ENCODE measurements at regions not wholly inside any gene's neighbourhood (a gene's known extent, or its start where the extent isn't known, plus 50 kb on each side); places are given as distances from the start of the nearest gene placed in this dataset.

DNA sequence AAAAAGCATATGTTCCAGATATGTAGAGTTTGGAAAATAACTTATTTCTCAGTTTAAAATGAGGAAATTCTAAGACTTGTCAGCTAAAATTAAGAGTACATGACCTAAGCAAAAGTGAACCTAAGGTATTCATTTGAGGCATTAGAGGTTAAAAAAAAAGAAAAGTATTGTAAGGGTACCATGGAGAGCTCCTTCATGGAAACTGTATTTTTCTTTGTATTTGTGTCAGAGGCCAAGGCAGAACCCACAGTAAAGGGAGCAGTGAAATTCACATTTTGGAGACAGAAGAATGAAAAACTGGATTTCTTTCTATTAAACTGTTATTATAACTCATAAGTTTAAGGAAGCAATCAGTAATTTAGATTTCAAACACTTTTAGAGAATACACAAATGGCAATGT lies 1494.8 kb downstream of the KCNT2 start:
- intact Hi-C loops (cut with micrococcal nuclease): no loop called here
- TF ChIP-seq, protein P1, sequence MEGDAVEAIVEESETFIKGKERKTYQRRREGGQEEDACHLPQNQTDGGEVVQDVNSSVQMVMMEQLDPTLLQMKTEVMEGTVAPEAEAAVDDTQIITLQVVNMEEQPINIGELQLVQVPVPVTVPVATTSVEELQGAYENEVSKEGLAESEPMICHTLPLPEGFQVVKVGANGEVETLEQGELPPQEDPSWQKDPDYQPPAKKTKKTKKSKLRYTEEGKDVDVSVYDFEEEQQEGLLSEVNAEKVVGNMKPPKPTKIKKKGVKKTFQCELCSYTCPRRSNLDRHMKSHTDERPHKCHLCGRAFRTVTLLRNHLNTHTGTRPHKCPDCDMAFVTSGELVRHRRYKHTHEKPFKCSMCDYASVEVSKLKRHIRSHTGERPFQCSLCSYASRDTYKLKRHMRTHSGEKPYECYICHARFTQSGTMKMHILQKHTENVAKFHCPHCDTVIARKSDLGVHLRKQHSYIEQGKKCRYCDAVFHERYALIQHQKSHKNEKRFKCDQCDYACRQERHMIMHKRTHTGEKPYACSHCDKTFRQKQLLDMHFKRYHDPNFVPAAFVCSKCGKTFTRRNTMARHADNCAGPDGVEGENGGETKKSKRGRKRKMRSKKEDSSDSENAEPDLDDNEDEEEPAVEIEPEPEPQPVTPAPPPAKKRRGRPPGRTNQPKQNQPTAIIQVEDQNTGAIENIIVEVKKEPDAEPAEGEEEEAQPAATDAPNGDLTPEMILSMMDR (IDR thresholded peaks at IDR 0.05): no peak
- no peaks in the 10 kb centered on the region for H3K9me3 ChIP-seq (ENCODE audit: control insufficient read depth, insufficient read depth, low read length)
- no peaks in the 10 kb centered on the region for H3K36me3 ChIP-seq (ENCODE audit: control insufficient read depth, insufficient read depth, low read length)
- Mint-ChIP-seq H3K4me3 (no peak overlapping the region), H3K27me3 (ENCODE audit: low read depth in 2 of 2) (no peaks in the 10 kb centered on the region), H3K27ac (no peak overlapping the region), H3K9me3 (peaks cover 3% of the 10 kb centered on the region in 2 donors), H3K4me1 (no peaks in the 10 kb centered on the region), H3K36me3 (peaks cover 2% of the 10 kb centered on the region)
- no peak overlapping the region for H3K27ac ChIP-seq (ENCODE audit: low read length)
- H3K4me3 ChIP-seq (ENCODE audit: low read length): no peak overlapping the region
- ATAC-seq (no peak), DNase-seq (no peak)
- no peaks in the 10 kb centered on the region for H3K4me1 ChIP-seq (ENCODE audit: control insufficient read depth, insufficient read depth, low read length)
- no peaks in the 10 kb centered on the region for H3K27me3 ChIP-seq (ENCODE audit: control insufficient read depth, insufficient read depth, low read length)

DNA sequence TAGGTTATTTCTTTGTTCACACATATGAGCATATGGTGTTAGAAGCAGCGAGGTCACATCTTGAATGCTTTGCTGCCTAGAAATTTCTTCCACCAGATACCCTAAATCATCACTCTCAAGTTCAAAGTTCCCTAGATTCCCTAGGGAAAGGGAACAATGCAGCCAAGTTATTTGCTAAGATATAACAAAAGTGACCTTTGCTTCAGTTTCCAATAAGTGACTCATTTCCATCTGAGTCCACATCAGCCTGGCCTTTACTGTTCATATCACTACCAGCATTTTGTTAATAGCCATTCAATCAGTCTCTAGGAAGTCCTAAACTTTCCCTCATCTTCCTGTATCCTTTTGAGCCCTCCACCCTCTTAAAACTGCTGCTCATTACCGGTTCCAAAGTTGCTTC lies 1502.5 kb downstream of the KCNT2 start:
- DNase-seq: no peak
- H3K27me3 ChIP-seq (ENCODE audit: control insufficient read depth, insufficient read depth, low read length): no peaks in the 10 kb centered on the region
- no peaks in the 10 kb centered on the region for H3K27me3 Mint-ChIP-seq (ENCODE audit: low read depth in 2 of 2)
- H3K9me3 ChIP-seq (ENCODE audit: control insufficient read depth, insufficient read depth, low read length): peaks cover 2% of the 10 kb centered on the region
- peaks cover 19 to 27% of the 10 kb centered on the region in 2 donors for H3K9me3 Mint-ChIP-seq
- H3K4me1 Mint-ChIP-seq: no peaks in the 10 kb centered on the region
- no peaks in the 10 kb centered on the region for H3K4me1 ChIP-seq (ENCODE audit: control insufficient read depth, insufficient read depth, low read length)
- no peak overlapping the region for H3K27ac Mint-ChIP-seq
- ATAC-seq: no peak
- no peak overlapping the region for H3K27ac ChIP-seq (ENCODE audit: low read length)
- H3K4me3 Mint-ChIP-seq: no peak overlapping the region
- H3K36me3 Mint-ChIP-seq: peaks cover 16% of the 10 kb centered on the region
- TF ChIP-seq, protein P1 (IDR thresholded peaks at IDR 0.05): no peak
- no peaks in the 10 kb centered on the region for H3K36me3 ChIP-seq (ENCODE audit: control insufficient read depth, insufficient read depth, low read length)
- intact Hi-C loops (cut with micrococcal nuclease): no loop called here
- H3K4me3 ChIP-seq (ENCODE audit: low read length): no peak overlapping the region
- 57% methylated on average over 2 of the region's 2 CpGs for WGBS (ENCODE audit: insufficient coverage)

DNA sequence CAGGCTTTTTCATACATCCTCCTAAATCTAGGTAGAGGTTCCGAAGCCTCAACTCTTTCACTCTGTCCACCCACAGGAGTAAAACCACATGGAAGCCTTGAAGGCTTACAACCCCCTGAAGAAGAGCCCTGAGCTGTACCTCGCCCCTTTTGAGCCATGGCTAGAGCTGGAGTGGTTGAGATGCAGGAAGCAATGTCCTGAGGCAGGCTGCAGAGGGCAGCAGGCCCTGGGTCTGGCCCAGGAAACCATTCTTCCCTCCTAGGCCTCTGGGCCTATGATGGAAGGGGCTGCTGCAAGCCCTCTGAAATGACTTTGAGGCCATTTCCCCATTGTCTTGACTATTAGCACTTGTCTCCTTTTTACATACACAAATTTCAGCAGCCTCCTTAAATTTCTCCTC lies 1503.0 kb downstream of the KCNT2 start:
- Histone ChIP-seq H3K4me1 (ENCODE audit: control insufficient read depth, insufficient read depth, low read length) (no peaks in the 10 kb centered on the region), H3K27ac (ENCODE audit: low read length) (no peak overlapping the region), H3K4me3 (ENCODE audit: low read length) (no peak overlapping the region), H3K36me3 (ENCODE audit: control insufficient read depth, insufficient read depth, low read length) (no peaks in the 10 kb centered on the region), H3K27me3 (ENCODE audit: control insufficient read depth, insufficient read depth, low read length) (no peaks in the 10 kb centered on the region), H3K9me3 (ENCODE audit: control insufficient read depth, insufficient read depth, low read length) (peaks cover 2% of the 10 kb centered on the region)
- Mint-ChIP-seq H3K27ac (no peak overlapping the region), H3K27me3 (ENCODE audit: low read depth in 2 of 2) (no peaks in the 10 kb centered on the region), H3K4me1 (no peaks in the 10 kb centered on the region), H3K4me3 (no peak overlapping the region), H3K9me3 (peaks cover 19 to 28% of the 10 kb centered on the region in 2 donors), H3K36me3 (peaks cover 16% of the 10 kb centered on the region)
- DNase-seq (no peak), ATAC-seq (no peak)
- intact Hi-C loops (cut with micrococcal nuclease): no loop called here
- 73% methylated on average over 2 of the region's 2 CpGs for WGBS (ENCODE audit: insufficient coverage)
- TF ChIP-seq, protein P1 (IDR thresholded peaks at IDR 0.05): no peak

DNA sequence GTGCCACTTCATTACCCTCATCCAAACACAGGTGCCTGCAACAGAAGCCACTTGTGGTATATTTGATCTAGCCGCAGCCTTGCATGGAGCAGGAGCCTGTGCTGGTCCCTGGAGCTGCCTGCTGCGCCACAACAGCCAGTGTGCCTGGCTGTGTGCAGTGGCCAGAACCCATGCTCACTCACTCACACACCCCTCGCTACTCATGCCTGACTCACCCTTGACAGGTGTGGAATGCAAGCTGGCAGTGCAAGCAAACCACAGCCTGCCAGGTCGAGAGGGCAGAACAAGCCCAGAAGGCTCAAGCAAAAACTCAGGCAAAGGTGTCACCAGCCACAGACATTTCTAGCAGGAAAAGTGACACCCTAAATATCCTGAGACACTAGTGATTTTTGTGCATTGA lies 1510.9 kb downstream of the KCNT2 start:
- intact Hi-C loops (cut with micrococcal nuclease): no loop called here
- no peak overlapping the region for H3K4me3 ChIP-seq (ENCODE audit: low read length)
- TF ChIP-seq, protein P1 (IDR thresholded peaks at IDR 0.05): no peak
- no peaks in the 10 kb centered on the region for H3K27me3 ChIP-seq (ENCODE audit: control insufficient read depth, insufficient read depth, low read length)
- no peak overlapping the region for H3K4me3 Mint-ChIP-seq
- no peak overlapping the region for H3K27ac Mint-ChIP-seq
- no peaks in the 10 kb centered on the region for H3K4me1 ChIP-seq (ENCODE audit: control insufficient read depth, insufficient read depth, low read length)
- peaks cover 9% of the 10 kb centered on the region in 2 donors for H3K9me3 Mint-ChIP-seq
- ATAC-seq (no peak), DNase-seq (no peak)
- no peaks in the 10 kb centered on the region for H3K4me1 Mint-ChIP-seq
- 75% methylated on average over 4 of the region's 4 CpGs for WGBS (ENCODE audit: insufficient coverage)
- no peak overlapping the region for H3K27ac ChIP-seq (ENCODE audit: low read length)
- H3K36me3 ChIP-seq (ENCODE audit: control insufficient read depth, insufficient read depth, low read length): no peaks in the 10 kb centered on the region
- peaks cover 9% of the 10 kb centered on the region for H3K36me3 Mint-ChIP-seq
- no peaks in the 10 kb centered on the region for H3K27me3 Mint-ChIP-seq (ENCODE audit: low read depth in 2 of 2)
- H3K9me3 ChIP-seq (ENCODE audit: control insufficient read depth, insufficient read depth, low read length): peaks cover 10% of the 10 kb centered on the region

Data from natural killer cell (primary cell).